Peyer's patch (tissue), 4 donors: ENCODE measurements at regions not wholly inside any gene's neighbourhood (a gene's known extent, or its start where the extent isn't known, plus 50 kb on each side); places are given as distances from the start of the nearest gene placed in this dataset.

Source experiments
- POLR2A ChIP-seq, 2 donors: fragments of 450-650 bp; IDR thresholded peaks; one replicate each; pipeline ENCODE4 v1.5.1; 2017; ENCODE audit warnings: antibody characterized with exemption in 2 of 2, mild to moderate bottlenecking in 2 of 2, moderate library complexity in 2 of 2
- TF ChIP-seq, protein P1 (sequence below), 6 experiments: fragments of 450-650 bp in 4 of 6; fragments of 200-600 bp in 2 of 6; sonication (generic) in 1 of 6; IDR thresholded peaks; one replicate each; pipeline ENCODE4 v1.5.1; 2017 to 2019; ENCODE audit warnings: antibody characterized with exemption in 6 of 6, mild to moderate bottlenecking in 3 of 6, moderate library complexity in 1 of 6

DNA sequence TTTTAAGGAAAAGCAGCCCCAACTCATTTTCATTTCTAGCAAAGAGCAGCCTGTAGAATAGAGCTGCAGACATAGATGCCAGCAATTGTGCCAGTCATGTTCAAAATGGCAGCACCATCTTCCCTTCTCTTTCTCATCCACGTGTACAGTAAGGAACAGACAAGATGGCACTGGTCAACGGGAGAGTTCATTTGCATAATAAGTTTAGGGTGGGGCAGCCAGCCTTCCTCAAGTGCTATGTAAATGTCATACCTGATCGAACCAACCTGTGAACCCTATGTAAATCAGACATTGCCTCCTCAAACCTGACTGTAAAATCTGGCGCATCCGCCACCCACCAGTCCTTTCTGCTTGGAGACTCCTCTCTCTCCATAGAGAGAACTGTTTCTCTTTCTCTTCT is 150.0 kb upstream of the CDH13 start:
- TF ChIP-seq, protein P1, sequence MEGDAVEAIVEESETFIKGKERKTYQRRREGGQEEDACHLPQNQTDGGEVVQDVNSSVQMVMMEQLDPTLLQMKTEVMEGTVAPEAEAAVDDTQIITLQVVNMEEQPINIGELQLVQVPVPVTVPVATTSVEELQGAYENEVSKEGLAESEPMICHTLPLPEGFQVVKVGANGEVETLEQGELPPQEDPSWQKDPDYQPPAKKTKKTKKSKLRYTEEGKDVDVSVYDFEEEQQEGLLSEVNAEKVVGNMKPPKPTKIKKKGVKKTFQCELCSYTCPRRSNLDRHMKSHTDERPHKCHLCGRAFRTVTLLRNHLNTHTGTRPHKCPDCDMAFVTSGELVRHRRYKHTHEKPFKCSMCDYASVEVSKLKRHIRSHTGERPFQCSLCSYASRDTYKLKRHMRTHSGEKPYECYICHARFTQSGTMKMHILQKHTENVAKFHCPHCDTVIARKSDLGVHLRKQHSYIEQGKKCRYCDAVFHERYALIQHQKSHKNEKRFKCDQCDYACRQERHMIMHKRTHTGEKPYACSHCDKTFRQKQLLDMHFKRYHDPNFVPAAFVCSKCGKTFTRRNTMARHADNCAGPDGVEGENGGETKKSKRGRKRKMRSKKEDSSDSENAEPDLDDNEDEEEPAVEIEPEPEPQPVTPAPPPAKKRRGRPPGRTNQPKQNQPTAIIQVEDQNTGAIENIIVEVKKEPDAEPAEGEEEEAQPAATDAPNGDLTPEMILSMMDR (IDR thresholded peaks at IDR 0.05), result no peak
- no peak for TF ChIP-seq POLR2A (IDR thresholded peaks at IDR 0.05)
